HUES64 (cell line): ENCODE measurements at regions not wholly inside any gene's neighbourhood (a gene's known extent, or its start where the extent isn't known, plus 50 kb on each side); places are given as distances from the start of the nearest gene placed in this dataset.

ENCODE experiments used
- H3K27ac ChIP-seq: 2 replicates; pipeline ENCODE4 v1.7.0; 2013; ENCODE audit warnings: low read depth, low read length, inconsistent platforms
- H3K27me3 ChIP-seq: 2 replicates; pipeline ENCODE4 v1.6.1; 2013; ENCODE audit warnings: mild to moderate bottlenecking, low read length; ENCODE audit not compliant: insufficient read depth
- H3K36me3 ChIP-seq: 2 replicates; pipeline ENCODE4 v1.6.1; 2013; ENCODE audit warnings: mild to moderate bottlenecking, low read length; ENCODE audit not compliant: insufficient read depth
- H3K4me1 ChIP-seq: 2 replicates; pipeline ENCODE4 v1.6.1; 2013; ENCODE audit warnings: mild to moderate bottlenecking, low read length, moderate library complexity; ENCODE audit not compliant: insufficient read depth
- H3K4me3 ChIP-seq: 2 replicates; pipeline ENCODE4 v1.5.1; 2013; ENCODE audit warnings: mild to moderate bottlenecking, low read length, moderate library complexity
- H3K9ac ChIP-seq: 2 replicates; pipeline ENCODE4 v1.6.1; 2013; ENCODE audit warnings: mild to moderate bottlenecking, low read depth, low read length
- H3K9me3 ChIP-seq: 2 replicates; pipeline ENCODE4 v1.6.1; 2013; ENCODE audit warnings: low read depth, low read length; ENCODE audit not compliant: insufficient read depth
- WGBS: fragments of 150-250, 120-280 bp; methylation state at CpG from one replicate; pipeline ENCODE4 v1.1.7; 2013; ENCODE audit warnings: missing lambda C conversion rate; 5-methylcytosine and 5-hydroxymethylcytosine counted together

DNA sequence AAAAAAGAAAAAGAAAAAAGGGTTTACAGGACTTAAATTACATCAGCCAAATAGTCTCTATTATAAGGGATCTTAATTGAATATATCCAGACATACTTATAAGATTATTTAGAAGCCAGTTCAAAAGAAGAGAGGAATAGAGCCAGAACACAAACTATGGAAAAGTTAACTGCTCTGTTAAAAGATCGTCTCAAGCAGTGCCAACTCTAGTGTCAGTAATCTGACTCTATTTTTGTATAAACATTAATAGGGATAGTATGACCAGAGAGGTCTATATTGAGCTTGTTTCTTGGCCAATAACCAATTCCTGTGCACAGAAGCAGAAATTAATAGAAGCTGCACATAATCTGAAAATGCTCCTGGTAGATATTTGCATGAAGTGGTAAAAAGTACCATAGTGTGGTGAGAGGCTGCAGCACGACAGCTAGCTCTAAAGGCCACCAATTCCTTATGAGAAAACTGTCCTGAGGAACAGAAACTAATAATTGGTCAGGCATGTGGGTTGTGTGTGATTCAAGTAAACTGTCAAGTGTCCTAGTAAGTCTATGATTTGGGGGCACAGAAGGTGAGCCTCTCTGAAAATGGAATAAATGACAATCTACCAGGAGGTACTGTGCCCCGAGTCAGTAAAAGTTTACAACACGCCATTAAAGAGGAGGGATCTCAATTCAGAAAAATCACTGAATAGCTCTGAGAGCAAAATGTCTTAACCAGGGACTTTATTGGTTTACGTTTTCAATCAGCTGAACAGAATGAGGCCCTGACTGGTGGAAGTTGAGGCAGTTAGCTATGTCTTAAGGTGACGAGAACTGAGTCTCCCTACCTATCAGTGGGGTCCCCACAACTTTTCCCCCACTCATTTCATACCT is 51.5 kb upstream of the NANOGP8 start:
- Histone ChIP-seq H3K9me3 (no peaks in the 10 kb centered on the region), H3K9ac (no peak overlapping the region), H3K4me1 (no peaks in the 10 kb centered on the region), H3K4me3 (no peak overlapping the region), H3K27ac (no peak overlapping the region), H3K27me3 (no peaks in the 10 kb centered on the region), H3K36me3 (no peaks in the 10 kb centered on the region)
- 90% methylated on average over 6 of the region's 6 CpGs for WGBS
